K562 (cell line): ENCODE measurements at regions not wholly inside any gene's neighbourhood (a gene's known extent, or its start where the extent isn't known, plus 50 kb on each side); places are given as distances from the start of the nearest gene placed in this dataset.

Experiments
- ATAC-seq: fragments of 200-7000 bp; cut with Tn5 transposase; 3 replicates; pipeline ENCODE4 v1.9.1; 2020; ENCODE audit warnings: moderate library complexity
- BruUV-seq: library from RNA; stranded (reverse); fragments of 400-500 nt; replicated peaks from 2 replicates; lab custom pipeline; 2021; lab: Mats Ljungman, UMichigan
- CTCF ChIA-PET: fragments of 300-600 bp; formaldehyde crosslinking; extraction: SDS; loops from one replicate; lab custom pipeline; 2021; ENCODE audit warnings: low intra/inter-chr PET ratio; lab: Yijun Ruan, JAX
- POLR2A ChIA-PET: fragments of 300-600, 350-650 bp; sonication (Branson Sonifier 250); formaldehyde crosslinking; extraction: SDS; loops from one replicate; lab custom pipeline; 2021; ENCODE audit warnings: antibody characterized with exemption, inconsistent platforms; lab: Yijun Ruan, JAX
- DNase-seq, 4 experiments: peaks; one replicate each; pipeline versions ENCODE4 v3.0.0 to v3.0.0-alpha.2; 2011 to 2018; ENCODE audit warnings: low spot score in 3 of 4, mixed read lengths in 3 of 4; ENCODE audit errors: extremely low read depth in 1 of 4
- FAIRE-seq: peaks from 2 replicates; lab custom pipeline; 2011; peaks lifted over from hg19 to GRCh38; lab: Jason Lieb, UNC
- H2AFZ ChIP-seq: 2 replicates; pipeline ENCODE4 v1.6.0; 2011; ENCODE audit warnings: low read depth, low read length, control low read depth, inconsistent platforms
- H3K27ac ChIP-seq: fragments of 200-600 bp; 3 replicates; pipeline ENCODE4 v1.8.0; 2011; ENCODE audit warnings: low read depth, mild to moderate bottlenecking, control low read depth, inconsistent platforms, low read length, moderate library complexity, mixed read lengths; ENCODE audit errors: extremely low read depth
- H3K27me3 ChIP-seq, 2 experiments: fragments of 300-600 bp in 1 of 2; 2 replicates in 1 of 2; 3 replicates in 1 of 2; pipeline versions ENCODE4 v1.6.0 to v1.8.0; 2011; ENCODE audit warnings: inconsistent platforms in 2 of 2, low read length in 2 of 2, mild to moderate bottlenecking in 1 of 2, mixed read lengths in 1 of 2, moderate library complexity in 1 of 2; ENCODE audit not compliant: control insufficient read depth in 2 of 2, insufficient read depth in 2 of 2
- H3K36me3 ChIP-seq: fragments of 300-600 bp; 3 replicates; pipeline ENCODE4 v1.8.0; 2011; ENCODE audit warnings: mild to moderate bottlenecking, low read length, inconsistent platforms; ENCODE audit not compliant: control insufficient read depth, insufficient read depth
- H3K4me1 ChIP-seq, 2 experiments: fragments of 200-600 bp in 1 of 2; replicated peaks in 1 of 2; 2 replicates in 1 of 2; 3 replicates in 1 of 2; pipeline versions ENCODE4 v1.5.1 to v1.8.0; 2011; ENCODE audit warnings: inconsistent platforms in 2 of 2, low read length in 2 of 2, mild to moderate bottlenecking in 1 of 2, mixed read lengths in 1 of 2, moderate library complexity in 1 of 2; ENCODE audit not compliant: control insufficient read depth in 2 of 2, insufficient read depth in 2 of 2
- H3K4me2 ChIP-seq: 2 replicates; pipeline ENCODE4 v1.6.1; 2011; ENCODE audit warnings: low read length, control low read depth, inconsistent platforms, mixed read lengths; ENCODE audit not compliant: insufficient read depth
- H3K4me3 ChIP-seq: fragments of 200-600 bp; sonication (generic), shearing (Covaris generic); 2 replicates; pipeline ENCODE4 v1.5.1; 2016; ENCODE audit warnings: control low read depth, inconsistent platforms
- H3K79me2 ChIP-seq: fragments of 200-600 bp; 3 replicates; pipeline ENCODE4 v1.8.0; 2011; ENCODE audit warnings: low read length, inconsistent platforms; ENCODE audit not compliant: control insufficient read depth, insufficient read depth
- H3K9ac ChIP-seq, 2 experiments: 2 replicates each; pipeline versions ENCODE4 v1.6.0 to v1.6.1; 2011; ENCODE audit warnings: low read depth in 2 of 2, low read length in 2 of 2, control low read depth in 1 of 2, inconsistent platforms in 1 of 2, mild to moderate bottlenecking in 1 of 2, mixed read lengths in 1 of 2; ENCODE audit not compliant: insufficient read depth in 1 of 2
- H3K9me1 ChIP-seq: one replicate; pipeline ENCODE4 v1.6.0; 2011; ENCODE audit warnings: inconsistent platforms, mild to moderate bottlenecking, low read length, moderate library complexity; ENCODE audit not compliant: control insufficient read depth, insufficient read depth
- H3K9me3 ChIP-seq: replicated peaks from 2 replicates; pipeline ENCODE4 v1.5.1; 2011; ENCODE audit warnings: low read depth, low read length, inconsistent platforms; ENCODE audit not compliant: control insufficient read depth, insufficient read depth
- H4K20me1 ChIP-seq: replicated peaks from 2 replicates; pipeline ENCODE4 v1.6.1; 2011; ENCODE audit warnings: low read length, inconsistent platforms, mixed read lengths; ENCODE audit not compliant: control insufficient read depth, insufficient read depth
- ATF6 ChIP-seq: sonication (generic); formaldehyde crosslinking; IDR thresholded peaks from 2 replicates; pipeline ENCODE4 v1.4.0; 2020; ENCODE audit warnings: mild to moderate bottlenecking, missing genetic modification reagents
- FOXA1 ChIP-seq: fragments of 450-650 bp; IDR thresholded peaks from 2 replicates; pipeline ENCODE4 v1.6.1; 2016; ENCODE audit warnings: mild to moderate bottlenecking, borderline replicate concordance
- GMEB1 ChIP-seq: fragments of 250-450 bp; sonication (Bioruptor Pico); IDR thresholded peaks from 2 replicates; pipeline ENCODE4 v1.4.0; 2020; ENCODE audit warnings: mild to moderate bottlenecking
- MEF2D ChIP-seq: conservative IDR thresholded peaks from 2 replicates; pipeline ENCODE4 v1.6.1; 2016; ENCODE audit warnings: low read depth, missing genetic modification characterization, missing compliant biosample characterization
- SMAD4 ChIP-seq: fragments of 250-450 bp; sonication (Bioruptor Pico); conservative IDR thresholded peaks from 2 replicates; pipeline ENCODE4 v1.8.0; 2021; ENCODE audit warnings: inconsistent platforms, mild to moderate bottlenecking, moderate library complexity
- SPI1 ChIP-seq: IDR thresholded peaks from 2 replicates; pipeline ENCODE4 v1.6.1; 2011; ENCODE audit warnings: low read depth, low read length, control low read depth, borderline replicate concordance
- WGBS: fragments of 100-300 bp; shearing (Covaris generic); methylation state at CpG from one replicate; pipeline ENCODE4 v1.1.6; 2016; ENCODE audit warnings: low coverage, mixed read lengths; ENCODE audit not compliant: insufficient coverage; ENCODE audit errors: missing lambda C conversion rate; 5-methylcytosine and 5-hydroxymethylcytosine counted together
- in situ Hi-C: fragments of 300-500 bp; cut with MboI; formaldehyde crosslinking; loops from 4 replicates; pipeline ENCODE4 v1.15.0; 2018; ENCODE audit warnings: inconsistent platforms, mixed read lengths
- intact Hi-C: fragments of 100-400 bp; cut with micrococcal nuclease; formaldehyde crosslinking; loops from 2 replicates; pipeline ENCODE4 v1.14.2; 2022
- TF ChIP-seq, protein P1 (sequence below): fragments of 250-450 bp; sonication (Bioruptor Pico); IDR thresholded peaks from 2 replicates; pipeline ENCODE4 v1.5.0; 2021; ENCODE audit warnings: mild to moderate bottlenecking, moderate library complexity
- TF ChIP-seq, protein P2 (sequence below): fragments of 200-800 bp; sonication (Bioruptor generic); IDR thresholded peaks from 2 replicates; pipeline ENCODE4 v1.6.1; 2016; ENCODE audit warnings: missing genetic modification characterization, missing compliant biosample characterization
- TF ChIP-seq, protein P3 (sequence below): sonication (generic); formaldehyde crosslinking; IDR thresholded peaks from 2 replicates; pipeline ENCODE4 v1.8.0; 2022; ENCODE audit warnings: missing genetic modification reagents, mild to moderate bottlenecking, borderline replicate concordance

DNA sequence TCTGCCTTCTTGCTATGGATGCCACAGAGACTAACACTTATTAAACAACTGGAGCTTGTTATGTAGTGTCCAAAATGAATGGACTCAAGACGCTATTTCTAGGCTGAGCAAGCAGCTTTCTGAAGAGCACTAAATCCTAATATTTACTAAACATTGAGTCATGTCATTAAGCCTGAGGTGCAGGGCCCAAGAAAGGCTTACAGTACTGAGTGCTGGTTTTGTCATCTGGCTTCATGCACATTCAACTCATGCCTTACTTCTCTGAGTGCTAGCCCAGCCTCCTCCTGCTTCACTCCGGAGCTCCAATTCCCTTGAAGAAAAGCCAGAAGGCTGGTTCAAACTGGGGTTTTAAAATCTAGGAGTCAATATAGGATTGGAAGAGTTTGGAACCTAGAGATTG lies 363.3 kb upstream of the CDH5 start:
- WGBS = 0% methylated on average over 2 of the region's 2 CpGs
- Histone ChIP-seq H3K9me1 (no peaks in the 10 kb centered on the region), H3K27ac (no peak overlapping the region), H3K9ac (no peak overlapping the region), H3K4me3 (no peak overlapping the region), H3K9me3 (no peaks in the 10 kb centered on the region), H2AFZ (no peak overlapping the region), H4K20me1 (no peaks in the 10 kb centered on the region; the same call in 1 of the 2 replicates), H3K4me2 (no peak overlapping the region), H3K79me2 (no peaks in the 10 kb centered on the region), H3K36me3 (no peaks in the 10 kb centered on the region), H3K4me1 (no peaks in the 10 kb centered on the region), H3K27me3 (no peaks in the 10 kb centered on the region)
- ChIA-PET CTCF (no interaction called here), POLR2A (interaction anchor here (1.2 kb wide), 1 partner anchor 8 kb away, joined by 3 read pairs; no protein-coding TSS in a partner anchor)
- BruUV-seq = no TSS peak
- FAIRE-seq = no peak
- DNase-seq = no peak
- in situ Hi-C loops (no loop called here), intact Hi-C loops (no loop called here)
- no peak for ATAC-seq
- TF ChIP-seq, protein P1, sequence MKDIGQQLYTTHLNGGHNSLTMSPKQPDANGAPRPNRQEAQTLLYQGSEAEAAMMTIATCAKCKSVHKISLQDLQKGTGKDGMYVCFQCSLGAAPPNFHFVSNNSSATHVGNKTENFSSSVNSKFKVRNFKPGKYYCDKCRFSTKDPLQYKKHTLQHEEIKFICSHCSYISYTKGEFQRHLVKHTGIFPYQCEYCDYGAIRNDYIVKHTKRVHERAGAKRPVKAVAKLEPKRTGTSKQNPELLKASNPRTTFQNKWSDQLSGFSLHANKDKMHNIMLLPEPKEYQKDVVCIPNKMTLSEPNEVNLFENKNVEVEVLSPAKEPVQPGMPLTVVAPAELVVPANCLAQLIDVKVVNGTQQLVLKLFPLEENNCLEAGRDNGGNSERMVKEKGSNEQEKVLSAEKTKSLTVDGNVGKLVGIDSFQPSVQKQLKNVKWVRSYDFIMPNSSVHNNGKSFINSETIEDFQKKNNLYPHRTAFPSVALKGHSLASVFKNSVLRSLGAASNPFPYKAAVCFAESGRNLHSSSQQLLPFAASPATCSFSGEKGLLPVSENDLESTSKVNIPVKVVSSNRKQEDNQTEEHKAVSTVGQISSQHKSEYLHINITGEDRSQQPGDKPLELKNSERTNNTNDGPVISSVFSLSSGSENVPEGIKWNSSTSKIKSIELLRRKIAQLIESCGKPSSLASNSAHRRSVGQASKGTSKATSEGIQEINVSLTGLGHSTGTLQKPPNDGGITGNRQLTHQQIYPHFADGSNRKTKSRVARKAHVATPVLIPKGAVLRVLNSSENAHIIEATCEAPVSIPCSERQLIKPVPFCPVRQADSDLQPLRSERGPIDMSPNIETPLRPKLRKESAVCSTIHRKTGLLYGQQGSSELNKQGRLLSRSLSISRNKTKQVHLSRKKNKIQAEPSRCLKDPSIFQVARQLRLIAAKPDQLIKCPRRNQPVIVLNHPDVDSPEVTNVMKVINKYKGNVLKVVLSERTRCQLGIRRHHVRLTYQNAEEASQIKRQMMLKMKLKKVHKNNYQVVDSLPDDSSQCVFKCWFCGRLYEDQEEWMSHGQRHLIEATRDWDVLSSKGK = no peak
- TF ChIP-seq, protein P2, sequence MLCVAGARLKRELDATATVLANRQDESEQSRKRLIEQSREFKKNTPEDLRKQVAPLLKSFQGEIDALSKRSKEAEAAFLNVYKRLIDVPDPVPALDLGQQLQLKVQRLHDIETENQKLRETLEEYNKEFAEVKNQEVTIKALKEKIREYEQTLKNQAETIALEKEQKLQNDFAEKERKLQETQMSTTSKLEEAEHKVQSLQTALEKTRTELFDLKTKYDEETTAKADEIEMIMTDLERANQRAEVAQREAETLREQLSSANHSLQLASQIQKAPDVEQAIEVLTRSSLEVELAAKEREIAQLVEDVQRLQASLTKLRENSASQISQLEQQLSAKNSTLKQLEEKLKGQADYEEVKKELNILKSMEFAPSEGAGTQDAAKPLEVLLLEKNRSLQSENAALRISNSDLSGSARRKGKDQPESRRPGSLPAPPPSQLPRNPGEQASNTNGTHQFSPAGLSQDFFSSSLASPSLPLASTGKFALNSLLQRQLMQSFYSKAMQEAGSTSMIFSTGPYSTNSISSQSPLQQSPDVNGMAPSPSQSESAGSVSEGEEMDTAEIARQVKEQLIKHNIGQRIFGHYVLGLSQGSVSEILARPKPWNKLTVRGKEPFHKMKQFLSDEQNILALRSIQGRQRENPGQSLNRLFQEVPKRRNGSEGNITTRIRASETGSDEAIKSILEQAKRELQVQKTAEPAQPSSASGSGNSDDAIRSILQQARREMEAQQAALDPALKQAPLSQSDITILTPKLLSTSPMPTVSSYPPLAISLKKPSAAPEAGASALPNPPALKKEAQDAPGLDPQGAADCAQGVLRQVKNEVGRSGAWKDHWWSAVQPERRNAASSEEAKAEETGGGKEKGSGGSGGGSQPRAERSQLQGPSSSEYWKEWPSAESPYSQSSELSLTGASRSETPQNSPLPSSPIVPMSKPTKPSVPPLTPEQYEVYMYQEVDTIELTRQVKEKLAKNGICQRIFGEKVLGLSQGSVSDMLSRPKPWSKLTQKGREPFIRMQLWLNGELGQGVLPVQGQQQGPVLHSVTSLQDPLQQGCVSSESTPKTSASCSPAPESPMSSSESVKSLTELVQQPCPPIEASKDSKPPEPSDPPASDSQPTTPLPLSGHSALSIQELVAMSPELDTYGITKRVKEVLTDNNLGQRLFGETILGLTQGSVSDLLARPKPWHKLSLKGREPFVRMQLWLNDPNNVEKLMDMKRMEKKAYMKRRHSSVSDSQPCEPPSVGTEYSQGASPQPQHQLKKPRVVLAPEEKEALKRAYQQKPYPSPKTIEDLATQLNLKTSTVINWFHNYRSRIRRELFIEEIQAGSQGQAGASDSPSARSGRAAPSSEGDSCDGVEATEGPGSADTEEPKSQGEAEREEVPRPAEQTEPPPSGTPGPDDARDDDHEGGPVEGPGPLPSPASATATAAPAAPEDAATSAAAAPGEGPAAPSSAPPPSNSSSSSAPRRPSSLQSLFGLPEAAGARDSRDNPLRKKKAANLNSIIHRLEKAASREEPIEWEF = no peak
- TF ChIP-seq ATF6 (CRISPR knock-in tag) = no peak
- TF ChIP-seq FOXA1 = no peak
- TF ChIP-seq, protein P3, sequence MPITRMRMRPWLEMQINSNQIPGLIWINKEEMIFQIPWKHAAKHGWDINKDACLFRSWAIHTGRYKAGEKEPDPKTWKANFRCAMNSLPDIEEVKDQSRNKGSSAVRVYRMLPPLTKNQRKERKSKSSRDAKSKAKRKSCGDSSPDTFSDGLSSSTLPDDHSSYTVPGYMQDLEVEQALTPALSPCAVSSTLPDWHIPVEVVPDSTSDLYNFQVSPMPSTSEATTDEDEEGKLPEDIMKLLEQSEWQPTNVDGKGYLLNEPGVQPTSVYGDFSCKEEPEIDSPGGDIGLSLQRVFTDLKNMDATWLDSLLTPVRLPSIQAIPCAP = no peak
- TF ChIP-seq GMEB1 (CRISPR knock-in tag) = no peak
- no peak for TF ChIP-seq SPI1
- TF ChIP-seq SMAD4 (CRISPR knock-in tag) = no peak
- TF ChIP-seq MEF2D (tag) = no peak
